Pancreas (tissue), 10 donors: ENCODE measurements at regions not wholly inside any gene's neighbourhood (a gene's known extent, or its start where the extent isn't known, plus 50 kb on each side); places are given as distances from the start of the nearest gene placed in this dataset.

Source experiments
- ATAC-seq, 4 donors: fragments of 200-7000 bp; cut with Tn5 transposase; one replicate each; pipeline versions ENCODE4 v1.8.0 to v1.9.1; 2020; ENCODE audit warnings: mild to moderate bottlenecking in 4 of 4, moderate library complexity in 4 of 4
- DNase-seq, 6 donors: peaks; one replicate each; pipeline ENCODE4 v3.0.0-alpha.2; 2020
- FAIRE-seq: peaks from 2 replicates; lab custom pipeline; 2012; peaks lifted over from hg19 to GRCh38; lab: Jason Lieb, UNC
- H3K27ac ChIP-seq, 4 donors: fragments of 200-600 bp; sonication (generic); 1 replicate in 3 of 4; 2 replicates in 1 of 4; pipeline versions ENCODE4 v1.5.0 to v1.8.0; 2020
- H3K27me3 ChIP-seq, 4 donors: fragments of 200-600 bp; one replicate each; pipeline ENCODE4 v1.8.0; 2021
- H3K36me3 ChIP-seq, 3 donors: fragments of 200-600 bp; sonication (generic) in 1 of 3; one replicate each; pipeline versions ENCODE4 v1.5.0 to v1.8.0; 2020 to 2021
- H3K4me1 ChIP-seq, 3 donors: fragments of 200-600 bp; one replicate each; pipeline ENCODE4 v1.8.0; 2021
- H3K4me3 ChIP-seq, 4 donors: fragments of 200-600 bp; sonication (generic) in 2 of 4; one replicate each; pipeline versions ENCODE4 v1.5.0 to v1.8.0; 2020 to 2021
- H3K9me3 ChIP-seq, 4 donors: fragments of 200-600 bp; one replicate each; pipeline ENCODE4 v1.8.0; 2021
- CTCF ChIP-seq, 4 donors: fragments of 200-600 bp; sonication (generic) in 3 of 4; IDR thresholded peaks; one replicate each; pipeline versions ENCODE4 v1.5.0 to v1.8.0; 2021; ENCODE audit warnings: antibody characterized with exemption in 4 of 4
- WGBS, 2 donors: extraction: QIAGEN DNeasy Blood & Tissue Kit; methylation state at CpG; one replicate each; pipeline ENCODE4 v1.1.7; 2013; 5-methylcytosine and 5-hydroxymethylcytosine counted together
- intact Hi-C, 3 donors: fragments of 100-400 bp; cut with DNase I; formaldehyde crosslinking; loops; one replicate each; pipeline versions ENCODE4 v1.11.1 to v1.14.2; 2022
- donor health status: healthy with polysubstance abuse.
- donor health status: DM: no; HTN: no; CAD: no; lungs with moderate emphysema.
- donor health status: DM: no; HTN: no; CAD: no.
- donor health status: control.
- donor health status: control.
- donor health status: Bipolar disorder and iron deficiency.
- donor health status: DM: yes; HTN: yes; CAD: no.
- donor health status: DM: no; HTN: no; CAD: no.
- donor health status: DM: no; HTN: no; CAD: no.
- donor health status: DM: yes; HTN: yes; CAD: no.

GRCh38 chr2:52084759-52085158, 1052.8 kb upstream of the NRXN1 start:
- Histone ChIP-seq H3K36me3 (no peaks in the 10 kb centered on the region), H3K4me3 (no peak overlapping the region), H3K27ac (no peak overlapping the region), H3K27me3 (no peaks in the 10 kb centered on the region), H3K4me1 (no peaks in the 10 kb centered on the region), H3K9me3 (no peaks in the 10 kb centered on the region)
- DNase-seq, result no peak
- ATAC-seq, result no peak
- TF ChIP-seq CTCF (IDR thresholded peaks at IDR 0.05), result no peak
- intact Hi-C loops, result no loop called here
- no peak for FAIRE-seq
- WGBS, 2 donors, result 49 to 59% methylated on average over 1 of the region's 1 CpG

GRCh38 chr2:52083214-52083613, 1051.3 kb upstream of the NRXN1 start:
- FAIRE-seq (no peak), DNase-seq (no peak), ATAC-seq (no peak)
- intact Hi-C loops, result no loop called here
- H3K27me3 ChIP-seq, result no peaks in the 10 kb centered on the region
- no peak for TF ChIP-seq CTCF (IDR thresholded peaks at IDR 0.05)
- no peak overlapping the region for H3K4me3 ChIP-seq
- H3K27ac ChIP-seq, result no peak overlapping the region
- H3K4me1 ChIP-seq, result no peaks in the 10 kb centered on the region
- no peaks in the 10 kb centered on the region for H3K36me3 ChIP-seq
- H3K9me3 ChIP-seq, result no peaks in the 10 kb centered on the region

GRCh38 chr2:52082646-52083045, 1050.7 kb upstream of the NRXN1 start:
- H3K36me3 ChIP-seq, result no peaks in the 10 kb centered on the region
- no peak for TF ChIP-seq CTCF (IDR thresholded peaks at IDR 0.05)
- DNase-seq (no peak), FAIRE-seq (no peak), ATAC-seq (no peak)
- intact Hi-C loops, result no loop called here
- H3K27me3 ChIP-seq, result no peaks in the 10 kb centered on the region
- H3K4me1 ChIP-seq, result no peaks in the 10 kb centered on the region
- no peak overlapping the region for H3K27ac ChIP-seq
- H3K4me3 ChIP-seq, result no peak overlapping the region
- H3K9me3 ChIP-seq, result no peaks in the 10 kb centered on the region

- FAIRE-seq (no peak), DNase-seq (no peak), ATAC-seq (no peak)
- no peaks in the 10 kb centered on the region for H3K36me3 ChIP-seq
- H3K27me3 ChIP-seq, result no peaks in the 10 kb centered on the region
- no peak for TF ChIP-seq CTCF (IDR thresholded peaks at IDR 0.05)
- no peaks in the 10 kb centered on the region for H3K9me3 ChIP-seq
- WGBS, 2 donors, result 53 to 70% methylated on average over 2 of the region's 2 CpGs
- H3K4me3 ChIP-seq, result no peak overlapping the region
- H3K27ac ChIP-seq, result no peak overlapping the region
- intact Hi-C loops, result no loop called here
- H3K4me1 ChIP-seq, result no peaks in the 10 kb centered on the region
Observed at GRCh38 chr2:52079602-52080001, 1047.7 kb upstream of the NRXN1 start.

GRCh38 chr2:52077159-52077558, 1045.2 kb upstream of the NRXN1 start:
- no peak for TF ChIP-seq CTCF (IDR thresholded peaks at IDR 0.05)
- Histone ChIP-seq H3K9me3 (no peaks in the 10 kb centered on the region), H3K36me3 (no peaks in the 10 kb centered on the region), H3K27ac (no peak overlapping the region), H3K4me1 (no peaks in the 10 kb centered on the region), H3K4me3 (no peak overlapping the region), H3K27me3 (no peaks in the 10 kb centered on the region)
- intact Hi-C loops, result no loop called here
- no peak for DNase-seq
- FAIRE-seq, result no peak
- ATAC-seq, result no peak
